Smooth muscle cell (in vitro differentiated cells): ENCODE measurements at regions not wholly inside any gene's neighbourhood (a gene's known extent, or its start where the extent isn't known, plus 50 kb on each side); places are given as distances from the start of the nearest gene placed in this dataset.

Experiments used
- DNase-seq: peaks from one replicate; lab custom pipeline; 2025; ENCODE audit not compliant: unreplicated experiment; lab: John Stamatoyannopoulos, UW
- H2AFZ ChIP-seq: fragments of 200-600 bp; sonication (generic); 2 replicates; pipeline ENCODE4 v1.6.0; 2016; ENCODE audit warnings: antibody characterized with exemption, low read depth, mild to moderate bottlenecking
- H3F3A ChIP-seq: fragments of 200-600 bp; sonication (generic); 2 replicates; pipeline ENCODE4 v1.6.0; 2017; ENCODE audit warnings: antibody characterized with exemption, low read depth
- H3K27ac ChIP-seq: fragments of 200-600 bp; sonication (generic); 2 replicates; pipeline ENCODE4 v1.5.1; 2016; ENCODE audit warnings: low read depth, mild to moderate bottlenecking
- H3K27me3 ChIP-seq: fragments of 200-600 bp; sonication (generic); 2 replicates; pipeline ENCODE4 v1.6.1; 2016; ENCODE audit warnings: low read depth, mild to moderate bottlenecking
- H3K36me3 ChIP-seq: fragments of 200-600 bp; sonication (generic); 2 replicates; pipeline ENCODE4 v1.5.1; 2016; ENCODE audit warnings: low read depth
- H3K4me1 ChIP-seq: fragments of 200-600 bp; sonication (generic); 2 replicates; pipeline ENCODE4 v1.5.1; 2016; ENCODE audit warnings: low read depth
- H3K4me2 ChIP-seq: fragments of 200-600 bp; sonication (generic); 2 replicates; pipeline ENCODE4 v1.6.0; 2016; ENCODE audit warnings: mild to moderate bottlenecking
- H3K4me3 ChIP-seq: fragments of 200-600 bp; sonication (generic); 2 replicates; pipeline ENCODE4 v1.5.1; 2016; ENCODE audit warnings: mild to moderate bottlenecking
- H3K79me2 ChIP-seq: fragments of 200-600 bp; sonication (generic); 2 replicates; pipeline ENCODE4 v1.6.0; 2016; ENCODE audit warnings: low read depth, mild to moderate bottlenecking
- H3K9ac ChIP-seq: fragments of 200-600 bp; sonication (generic); 2 replicates; pipeline ENCODE4 v1.6.0; 2016; ENCODE audit warnings: low read depth
- H3K9me3 ChIP-seq: fragments of 200-600 bp; sonication (generic); replicated peaks from 2 replicates; pipeline ENCODE4 v1.5.1; 2016; ENCODE audit warnings: low read depth
- H4K20me1 ChIP-seq: fragments of 200-600 bp; sonication (generic); 2 replicates; pipeline ENCODE4 v1.6.0; 2016; ENCODE audit warnings: low read depth
- CTCF ChIP-seq: fragments of 200-600 bp; sonication (generic); IDR thresholded peaks from 2 replicates; pipeline ENCODE4 v1.5.1; 2017; ENCODE audit warnings: borderline replicate concordance, mild to moderate bottlenecking, antibody characterized with exemption; ENCODE audit not compliant: insufficient read depth, poor library complexity, severe bottlenecking
- WGBS: methylation state at CpG from one replicate; pipeline ENCODE4 v1.1.7; 2016; ENCODE audit warnings: low lambda C conversion rate; 5-methylcytosine and 5-hydroxymethylcytosine counted together

GRCh38 chr2:64214281-64215115 is 70.3 kb upstream of the PELI1 start:
- H3F3A ChIP-seq, result peaks cover 7% of the 10 kb centered on the region
- H3K9me3 ChIP-seq, result no peaks in the 10 kb centered on the region
- peak overlapping the region; percentile 18 for H3K9ac ChIP-seq
- H4K20me1 ChIP-seq, result no peaks in the 10 kb centered on the region
- WGBS, result 56% methylated on average over 5 of the region's 5 CpGs
- no peak for DNase-seq
- no peak overlapping the region for H3K4me2 ChIP-seq
- H3K27ac ChIP-seq, result peak overlapping the region; percentile 88
- TF ChIP-seq CTCF, result no peak
- no peak overlapping the region for H3K4me3 ChIP-seq
- no peaks in the 10 kb centered on the region for H3K36me3 ChIP-seq
- H3K27me3 ChIP-seq, result no peaks in the 10 kb centered on the region
- H3K4me1 ChIP-seq, result peaks cover 14% of the 10 kb centered on the region
- no peak overlapping the region for H2AFZ ChIP-seq
- H3K79me2 ChIP-seq, result no peaks in the 10 kb centered on the region

- DNase-seq, result no peak
- H3K9me3 ChIP-seq, result no peaks in the 10 kb centered on the region
- H3K4me3 ChIP-seq, result no peak overlapping the region
- peaks cover 7% of the 10 kb centered on the region for H3F3A ChIP-seq
- H3K36me3 ChIP-seq, result no peaks in the 10 kb centered on the region
- H2AFZ ChIP-seq, result no peak overlapping the region
- no peak overlapping the region for H3K27ac ChIP-seq
- H3K9ac ChIP-seq, result no peak overlapping the region
- no peak for TF ChIP-seq CTCF
- H3K4me2 ChIP-seq, result no peak overlapping the region
- no peaks in the 10 kb centered on the region for H4K20me1 ChIP-seq
- peaks cover 7% of the 10 kb centered on the region for H3K4me1 ChIP-seq
- no peaks in the 10 kb centered on the region for H3K79me2 ChIP-seq
- 84% methylated on average over 9 of the region's 9 CpGs for WGBS
- no peaks in the 10 kb centered on the region for H3K27me3 ChIP-seq
Measured at GRCh38 chr2:64217198-64217869, 73.1 kb upstream of the PELI1 start.

GRCh38 chr2:64218137-64218802 is 74.0 kb upstream of the PELI1 start:
- Histone ChIP-seq H3K36me3 (no peaks in the 10 kb centered on the region), H3F3A (peaks cover 7% of the 10 kb centered on the region), H3K9me3 (no peaks in the 10 kb centered on the region), H4K20me1 (no peaks in the 10 kb centered on the region), H3K4me2 (no peak overlapping the region), H3K9ac (no peak overlapping the region), H3K4me1 (peaks cover 2% of the 10 kb centered on the region), H3K27me3 (no peaks in the 10 kb centered on the region), H3K79me2 (no peaks in the 10 kb centered on the region), H3K27ac (no peak overlapping the region), H2AFZ (no peak overlapping the region), H3K4me3 (no peak overlapping the region)
- 75% methylated on average over 4 of the region's 4 CpGs for WGBS
- no peak for DNase-seq
- no peak for TF ChIP-seq CTCF
